H1 (cell line): ENCODE measurements at regions not wholly inside any gene's neighbourhood (a gene's known extent, or its start where the extent isn't known, plus 50 kb on each side); places are given as distances from the start of the nearest gene placed in this dataset.

Experiments
- ASH2L ChIP-seq: fragments of 200-600, 300-600 bp; sonication (generic); IDR thresholded peaks from one replicate; pipeline ENCODE4 v1.7.1; 2017; ENCODE audit warnings: low read length
- ATF2 ChIP-seq: IDR thresholded peaks from 2 replicates; pipeline ENCODE4 v1.6.1; 2012; ENCODE audit warnings: low read length, inconsistent platforms
- CHD2 ChIP-seq: IDR thresholded peaks from 2 replicates; pipeline ENCODE4 v1.6.1; 2012; ENCODE audit warnings: low read length, improper control_type of control experiment
- CHD7 ChIP-seq: fragments of 300-600 bp; sonication (generic); IDR thresholded peaks from 2 replicates; pipeline ENCODE4 v1.7.1; 2012; ENCODE audit warnings: low read length, moderate library complexity, mild to moderate bottlenecking, inconsistent platforms; ENCODE audit not compliant: insufficient replicate concordance
- GABPA ChIP-seq: IDR thresholded peaks from 2 replicates; pipeline ENCODE4 v1.6.1; 2011; ENCODE audit warnings: mild to moderate bottlenecking, low read length, moderate library complexity, borderline replicate concordance; ENCODE audit not compliant: insufficient read depth
- GTF2F1 ChIP-seq: IDR thresholded peaks from 2 replicates; pipeline ENCODE4 v1.6.1; 2012; ENCODE audit warnings: low read depth, low read length, improper control_type of control experiment, borderline replicate concordance
- MAX ChIP-seq: IDR thresholded peaks from 2 replicates; pipeline ENCODE4 v1.6.1; 2012; ENCODE audit warnings: inconsistent platforms
- POLR2A ChIP-seq, 2 experiments: IDR thresholded peaks; 1 replicate in 1 of 2; 2 replicates in 1 of 2; pipeline ENCODE4 v1.6.1; 2011; ENCODE audit warnings: low read depth in 2 of 2, low read length in 2 of 2, mild to moderate bottlenecking in 2 of 2; ENCODE audit errors: control extremely low read depth in 1 of 2
- RAD21 ChIP-seq, 2 experiments: IDR thresholded peaks in 1 of 2; conservative IDR thresholded peaks in 1 of 2; 2 replicates each; pipeline ENCODE4 v1.6.1; 2011; ENCODE audit warnings: low read depth in 2 of 2, low read length in 2 of 2, improper control_type of control experiment in 1 of 2, inconsistent platforms in 1 of 2, mild to moderate bottlenecking in 1 of 2, moderate library complexity in 1 of 2
- SIX5 ChIP-seq: IDR thresholded peaks from 2 replicates; pipeline ENCODE4 v1.6.1; 2011; ENCODE audit warnings: mild to moderate bottlenecking, low read depth, low read length
- TAF1 ChIP-seq: IDR thresholded peaks from 2 replicates; pipeline ENCODE4 v1.6.1; 2011; ENCODE audit warnings: mild to moderate bottlenecking, low read depth, low read length

- TF ChIP-seq CHD7: no peak
- TF ChIP-seq POLR2A (IDR thresholded peaks at IDR 0.05; ENCODE audit: control extremely low read depth in 1 of 2, low read depth in 2 of 2, low read length in 2 of 2): no peak
- TF ChIP-seq RAD21 (IDR thresholded peaks at IDR 0.05 in 1 of 2, conservative IDR thresholded peaks at IDR 0.05 in 1 of 2; ENCODE audit: low read depth in 2 of 2, low read length in 2 of 2): no peak
- no peak for TF ChIP-seq SIX5
- no peak for TF ChIP-seq ATF2
- TF ChIP-seq TAF1: no peak
- no peak for TF ChIP-seq GABPA
- no peak for TF ChIP-seq ASH2L
- no peak for TF ChIP-seq CHD2
- no peak for TF ChIP-seq MAX
- TF ChIP-seq GTF2F1: no peak
These were observed 233.2 kb upstream of the PRDM9 start (continued) for GRCh38 chr5:23274171-23274570.
